ENCODE measurements at regions not wholly inside any gene's neighbourhood (a gene's known extent, or its start where the extent isn't known, plus 50 kb on each side); places are given as distances from the start of the nearest gene placed in this dataset.

GRCh38 chr7:41621953-41622831 is 80.7 kb downstream of the INHBA start:
- Histone ChIP-seq H3K4me1 (ENCODE audit: insufficient read depth, low read length, poor library complexity, severe bottlenecking) (no peaks in the 10 kb centered on the region), H3K9me3 (ENCODE audit: insufficient read depth, low read depth, low read length) (no peaks in the 10 kb centered on the region), H3K36me3 (ENCODE audit: insufficient read depth, low read length) (no peaks in the 10 kb centered on the region), H3K4me3 (ENCODE audit: low read length, poor library complexity, severe bottlenecking) (no peak overlapping the region), H2AFZ (ENCODE audit: low read length) (no peak overlapping the region), H3K79me2 (ENCODE audit: insufficient read depth, low read length) (no peaks in the 10 kb centered on the region), H3F3A (ENCODE audit: low read depth) (no peaks in the 10 kb centered on the region), H3K4me2 (ENCODE audit: low read depth, low read length, poor library complexity, severe bottlenecking) (no peak overlapping the region), H3K9ac (ENCODE audit: low read depth, low read length, poor library complexity, severe bottlenecking) (no peak overlapping the region), H3K27me3 (ENCODE audit: insufficient read depth, low read length, poor library complexity, severe bottlenecking) (no peaks in the 10 kb centered on the region), H3K9me2 (replicated peaks; ENCODE audit: low read depth, low read length) (no peaks in the 10 kb centered on the region), H4K20me1 (ENCODE audit: insufficient read depth, low read length, poor library complexity, severe bottlenecking) (no peaks in the 10 kb centered on the region)
- TF ChIP-seq EZH2phosphoT487 (IDR thresholded peaks at IDR 0.05; ENCODE audit: borderline replicate concordance) = no peak
- no peak for TF ChIP-seq CTCF (conservative IDR thresholded peaks at IDR 0.05; ENCODE audit: low read length)

- Histone ChIP-seq H3K4me1 (ENCODE audit: insufficient read depth, low read length, poor library complexity, severe bottlenecking) (no peaks in the 10 kb centered on the region), H3K79me2 (ENCODE audit: insufficient read depth, low read length) (no peaks in the 10 kb centered on the region), H3F3A (ENCODE audit: low read depth) (no peaks in the 10 kb centered on the region), H3K4me2 (ENCODE audit: low read depth, low read length, poor library complexity, severe bottlenecking) (no peak overlapping the region), H4K20me1 (ENCODE audit: insufficient read depth, low read length, poor library complexity, severe bottlenecking) (no peaks in the 10 kb centered on the region), H3K9ac (ENCODE audit: low read depth, low read length, poor library complexity, severe bottlenecking) (no peak overlapping the region), H3K4me3 (ENCODE audit: low read length, poor library complexity, severe bottlenecking) (no peak overlapping the region), H3K9me2 (replicated peaks; ENCODE audit: low read depth, low read length) (no peaks in the 10 kb centered on the region), H3K36me3 (ENCODE audit: insufficient read depth, low read length) (no peaks in the 10 kb centered on the region), H3K27me3 (ENCODE audit: insufficient read depth, low read length, poor library complexity, severe bottlenecking) (no peaks in the 10 kb centered on the region), H3K9me3 (ENCODE audit: insufficient read depth, low read depth, low read length) (no peaks in the 10 kb centered on the region), H2AFZ (ENCODE audit: low read length) (no peak overlapping the region)
- TF ChIP-seq EZH2phosphoT487 (IDR thresholded peaks at IDR 0.05; ENCODE audit: borderline replicate concordance) = no peak
- no peak for TF ChIP-seq CTCF (conservative IDR thresholded peaks at IDR 0.05; ENCODE audit: low read length)
Measured at GRCh38 chr7:41617987-41618386, 84.9 kb downstream of the INHBA start.

- Histone ChIP-seq H3K9me2 (replicated peaks; ENCODE audit: low read depth, low read length) (no peaks in the 10 kb centered on the region), H3K9me3 (ENCODE audit: insufficient read depth, low read depth, low read length) (no peaks in the 10 kb centered on the region), H3K4me2 (ENCODE audit: low read depth, low read length, poor library complexity, severe bottlenecking) (no peak overlapping the region), H3K36me3 (ENCODE audit: insufficient read depth, low read length) (no peaks in the 10 kb centered on the region), H3K27me3 (ENCODE audit: insufficient read depth, low read length, poor library complexity, severe bottlenecking) (no peaks in the 10 kb centered on the region), H3K79me2 (ENCODE audit: insufficient read depth, low read length) (no peaks in the 10 kb centered on the region), H3K9ac (ENCODE audit: low read depth, low read length, poor library complexity, severe bottlenecking) (no peak overlapping the region), H2AFZ (ENCODE audit: low read length) (no peak overlapping the region), H4K20me1 (ENCODE audit: insufficient read depth, low read length, poor library complexity, severe bottlenecking) (no peaks in the 10 kb centered on the region), H3F3A (ENCODE audit: low read depth) (no peaks in the 10 kb centered on the region), H3K4me1 (ENCODE audit: insufficient read depth, low read length, poor library complexity, severe bottlenecking) (no peaks in the 10 kb centered on the region), H3K4me3 (ENCODE audit: low read length, poor library complexity, severe bottlenecking) (no peak overlapping the region)
- TF ChIP-seq CTCF (conservative IDR thresholded peaks at IDR 0.05; ENCODE audit: low read length) = no peak
- no peak for TF ChIP-seq EZH2phosphoT487 (IDR thresholded peaks at IDR 0.05; ENCODE audit: borderline replicate concordance)
Measured at GRCh38 chr7:41612798-41613197, 90.1 kb downstream of the INHBA start.
